ENCODE measurements at regions not wholly inside any gene's neighbourhood (a gene's known extent, or its start where the extent isn't known, plus 50 kb on each side); places are given as distances from the start of the nearest gene placed in this dataset.

DNA sequence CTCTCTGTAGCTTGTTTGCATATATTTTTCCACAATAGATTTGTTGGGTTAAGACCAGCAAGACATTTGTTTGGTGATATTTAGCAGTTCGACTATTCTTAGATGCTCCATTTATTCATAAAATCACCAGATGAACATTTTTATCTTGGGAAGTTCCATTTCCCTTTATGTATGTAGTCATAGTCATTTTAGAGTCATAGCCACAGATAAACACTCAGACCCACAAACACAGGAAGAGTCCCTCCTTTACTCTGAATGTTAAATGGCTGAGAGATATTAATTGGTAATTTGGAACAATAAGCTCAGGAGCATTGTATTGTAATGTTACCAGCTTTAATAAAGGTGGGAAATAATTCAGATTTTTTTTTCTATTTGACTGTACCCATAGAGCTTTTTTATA is 1608.7 kb downstream of the STIM2 start:
- no peaks in the 10 kb centered on the region for H3K4me1 ChIP-seq
- H3K4me3 ChIP-seq = no peak overlapping the region
- DNase-seq = no peak
- no peaks in the 10 kb centered on the region for H3K9me3 ChIP-seq
- TF ChIP-seq EP300 (IDR thresholded peaks at IDR 0.05) = no peak
- TF ChIP-seq POLR2A (IDR thresholded peaks at IDR 0.05) = no peak
- TF ChIP-seq, protein P1, sequence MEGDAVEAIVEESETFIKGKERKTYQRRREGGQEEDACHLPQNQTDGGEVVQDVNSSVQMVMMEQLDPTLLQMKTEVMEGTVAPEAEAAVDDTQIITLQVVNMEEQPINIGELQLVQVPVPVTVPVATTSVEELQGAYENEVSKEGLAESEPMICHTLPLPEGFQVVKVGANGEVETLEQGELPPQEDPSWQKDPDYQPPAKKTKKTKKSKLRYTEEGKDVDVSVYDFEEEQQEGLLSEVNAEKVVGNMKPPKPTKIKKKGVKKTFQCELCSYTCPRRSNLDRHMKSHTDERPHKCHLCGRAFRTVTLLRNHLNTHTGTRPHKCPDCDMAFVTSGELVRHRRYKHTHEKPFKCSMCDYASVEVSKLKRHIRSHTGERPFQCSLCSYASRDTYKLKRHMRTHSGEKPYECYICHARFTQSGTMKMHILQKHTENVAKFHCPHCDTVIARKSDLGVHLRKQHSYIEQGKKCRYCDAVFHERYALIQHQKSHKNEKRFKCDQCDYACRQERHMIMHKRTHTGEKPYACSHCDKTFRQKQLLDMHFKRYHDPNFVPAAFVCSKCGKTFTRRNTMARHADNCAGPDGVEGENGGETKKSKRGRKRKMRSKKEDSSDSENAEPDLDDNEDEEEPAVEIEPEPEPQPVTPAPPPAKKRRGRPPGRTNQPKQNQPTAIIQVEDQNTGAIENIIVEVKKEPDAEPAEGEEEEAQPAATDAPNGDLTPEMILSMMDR (IDR thresholded peaks at IDR 0.05) = no peak
- no peak overlapping the region for H3K27ac ChIP-seq
- intact Hi-C loops (cut with DNase I; ENCODE audit: low total_unique reads) = no loop called here
- no peaks in the 10 kb centered on the region for H3K36me3 ChIP-seq
- WGBS, 5 donors = 52 to 80% (median 63%) methylated on average over 1 of the region's 1 CpG
- H3K27me3 ChIP-seq = no peaks in the 10 kb centered on the region

DNA sequence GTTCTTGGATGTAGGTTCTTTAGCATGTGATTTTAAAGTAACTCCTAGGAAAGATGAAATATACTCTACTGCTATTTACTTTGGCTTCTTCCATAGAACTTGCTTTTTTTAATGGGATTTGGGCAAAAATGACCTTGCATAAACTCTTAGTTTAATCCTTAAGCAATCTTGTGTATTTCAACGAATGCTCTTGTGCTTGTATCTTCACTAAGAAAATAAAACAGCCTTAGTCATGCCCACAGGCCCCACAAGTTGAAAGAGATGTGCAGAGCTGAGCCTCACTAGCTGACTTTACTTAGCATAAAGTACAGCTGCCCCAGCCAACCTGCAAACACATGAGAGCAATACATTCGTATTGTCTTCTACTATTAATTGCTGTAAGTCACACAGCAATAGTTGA is 1609.2 kb downstream of the STIM2 start:
- Histone ChIP-seq H3K27ac (no peak overlapping the region), H3K4me3 (no peak overlapping the region), H3K9me3 (no peaks in the 10 kb centered on the region), H3K36me3 (no peaks in the 10 kb centered on the region), H3K27me3 (no peaks in the 10 kb centered on the region), H3K4me1 (no peaks in the 10 kb centered on the region)
- DNase-seq = no peak
- WGBS, 5 donors = 59 to 73% (median 71%) methylated on average over 2 of the region's 2 CpGs
- intact Hi-C loops (cut with DNase I; ENCODE audit: low total_unique reads) = no loop called here
- TF ChIP-seq POLR2AphosphoS5 (IDR thresholded peaks at IDR 0.05) (no peak), EP300 (IDR thresholded peaks at IDR 0.05) (no peak), POLR2A (IDR thresholded peaks at IDR 0.05) (no peak)
- TF ChIP-seq, protein P1 (IDR thresholded peaks at IDR 0.05) = no peak

DNA sequence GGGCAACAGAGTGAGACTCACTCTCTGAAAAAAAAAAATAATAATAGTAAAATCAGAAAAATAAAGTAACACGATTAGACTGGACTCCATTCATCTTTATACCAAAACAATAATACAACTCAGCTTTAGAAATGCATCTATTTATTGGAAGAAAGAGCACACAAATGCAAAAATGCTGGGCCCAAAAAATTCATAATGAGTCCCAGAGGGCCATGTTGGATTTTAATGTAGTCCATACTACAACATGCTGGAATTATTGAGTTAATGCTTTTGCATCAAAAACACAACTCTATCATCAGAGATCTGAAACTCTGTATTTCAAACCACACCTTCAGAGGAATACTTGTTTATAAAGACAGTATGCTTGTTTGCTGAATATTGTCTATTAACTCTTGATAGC is 1614.7 kb downstream of the STIM2 start:
- no peaks in the 10 kb centered on the region for H3K36me3 ChIP-seq
- TF ChIP-seq, protein P1 (IDR thresholded peaks at IDR 0.05) = no peak
- TF ChIP-seq POLR2A (IDR thresholded peaks at IDR 0.05) (no peak), EP300 (IDR thresholded peaks at IDR 0.05) (no peak), POLR2AphosphoS5 (IDR thresholded peaks at IDR 0.05) (no peak)
- intact Hi-C loops (cut with DNase I; ENCODE audit: low total_unique reads) = no loop called here

DNA sequence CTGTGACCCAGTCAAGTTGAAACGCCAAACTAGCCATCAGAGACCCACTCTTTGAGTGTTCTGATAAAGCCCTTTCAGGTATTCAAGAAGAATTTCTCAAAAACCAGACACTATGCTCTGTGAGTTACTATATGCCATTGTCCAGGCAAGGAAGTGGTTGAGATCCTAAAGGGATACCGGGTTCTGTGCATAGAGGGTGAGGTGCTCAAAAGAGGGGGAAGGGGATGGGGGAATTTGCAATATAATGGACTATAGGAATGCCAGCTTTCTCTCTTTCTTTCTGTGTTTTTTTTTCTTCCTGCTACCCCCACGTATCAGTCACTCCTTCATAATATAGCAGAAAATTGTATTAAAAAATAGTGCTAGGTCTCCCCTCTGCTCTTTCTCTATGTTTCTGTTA is 1619.0 kb downstream of the STIM2 start:
- Histone ChIP-seq H3K36me3 (no peaks in the 10 kb centered on the region), H3K4me3 (no peak overlapping the region), H3K4me1 (no peaks in the 10 kb centered on the region), H3K9me3 (no peaks in the 10 kb centered on the region), H3K27ac (no peak overlapping the region), H3K27me3 (no peaks in the 10 kb centered on the region)
- intact Hi-C loops (cut with DNase I; ENCODE audit: low total_unique reads) = no loop called here
- TF ChIP-seq POLR2AphosphoS5 (IDR thresholded peaks at IDR 0.05) = no peak
- no peak for TF ChIP-seq EP300 (IDR thresholded peaks at IDR 0.05)
- TF ChIP-seq, protein P1 (IDR thresholded peaks at IDR 0.05) = no peak
- no peak for TF ChIP-seq POLR2A (IDR thresholded peaks at IDR 0.05)
- no peak for DNase-seq
- 68 to 85% (median 74%) methylated on average over 3 of the region's 3 CpGs for WGBS, 5 donors

More for the DNA sequence above, 1614.7 kb downstream of the STIM2 start:
- H3K9me3 ChIP-seq = no peaks in the 10 kb centered on the region
- no peak overlapping the region for H3K27ac ChIP-seq
- H3K27me3 ChIP-seq = no peaks in the 10 kb centered on the region
- no peaks in the 10 kb centered on the region for H3K4me1 ChIP-seq
- WGBS, 5 donors = 79 to 88% (median 85%) methylated on average over 1 of the region's 1 CpG
- no peak overlapping the region for H3K4me3 ChIP-seq
- DNase-seq = no peak
